Hepatocyte (in vitro differentiated cells): ENCODE measurements at regions not wholly inside any gene's neighbourhood (a gene's known extent, or its start where the extent isn't known, plus 50 kb on each side); places are given as distances from the start of the nearest gene placed in this dataset.

ENCODE experiments used
- EZH2 ChIP-seq: fragments of 200-600 bp; sonication (generic); IDR thresholded peaks from 2 replicates; pipeline ENCODE4 v1.6.1; 2016; ENCODE audit warnings: antibody characterized with exemption, mild to moderate bottlenecking, borderline replicate concordance
- EZH2phosphoT487 ChIP-seq: fragments of 200-600 bp; sonication (generic); IDR thresholded peaks from one replicate; pipeline ENCODE4 v1.6.1; 2018; ENCODE audit warnings: antibody characterized with exemption, mild to moderate bottlenecking, low read depth, moderate library complexity; ENCODE audit not compliant: unreplicated experiment, severe bottlenecking
- TF ChIP-seq, protein P1 (sequence below): fragments of 200-600 bp; sonication (generic); IDR thresholded peaks from 2 replicates; pipeline ENCODE4 v1.5.1; 2016; ENCODE audit warnings: antibody characterized with exemption, mild to moderate bottlenecking; ENCODE audit not compliant: poor library complexity

GRCh38 chr9:118711843-118712242, 657.4 kb downstream of the BRINP1 start:
- TF ChIP-seq, protein P1, sequence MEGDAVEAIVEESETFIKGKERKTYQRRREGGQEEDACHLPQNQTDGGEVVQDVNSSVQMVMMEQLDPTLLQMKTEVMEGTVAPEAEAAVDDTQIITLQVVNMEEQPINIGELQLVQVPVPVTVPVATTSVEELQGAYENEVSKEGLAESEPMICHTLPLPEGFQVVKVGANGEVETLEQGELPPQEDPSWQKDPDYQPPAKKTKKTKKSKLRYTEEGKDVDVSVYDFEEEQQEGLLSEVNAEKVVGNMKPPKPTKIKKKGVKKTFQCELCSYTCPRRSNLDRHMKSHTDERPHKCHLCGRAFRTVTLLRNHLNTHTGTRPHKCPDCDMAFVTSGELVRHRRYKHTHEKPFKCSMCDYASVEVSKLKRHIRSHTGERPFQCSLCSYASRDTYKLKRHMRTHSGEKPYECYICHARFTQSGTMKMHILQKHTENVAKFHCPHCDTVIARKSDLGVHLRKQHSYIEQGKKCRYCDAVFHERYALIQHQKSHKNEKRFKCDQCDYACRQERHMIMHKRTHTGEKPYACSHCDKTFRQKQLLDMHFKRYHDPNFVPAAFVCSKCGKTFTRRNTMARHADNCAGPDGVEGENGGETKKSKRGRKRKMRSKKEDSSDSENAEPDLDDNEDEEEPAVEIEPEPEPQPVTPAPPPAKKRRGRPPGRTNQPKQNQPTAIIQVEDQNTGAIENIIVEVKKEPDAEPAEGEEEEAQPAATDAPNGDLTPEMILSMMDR = no peak
- TF ChIP-seq EZH2 (no peak), EZH2phosphoT487 (no peak)
